ENCODE measurements at regions not wholly inside any gene's neighbourhood (a gene's known extent, or its start where the extent isn't known, plus 50 kb on each side); places are given as distances from the start of the nearest gene placed in this dataset.

DNA sequence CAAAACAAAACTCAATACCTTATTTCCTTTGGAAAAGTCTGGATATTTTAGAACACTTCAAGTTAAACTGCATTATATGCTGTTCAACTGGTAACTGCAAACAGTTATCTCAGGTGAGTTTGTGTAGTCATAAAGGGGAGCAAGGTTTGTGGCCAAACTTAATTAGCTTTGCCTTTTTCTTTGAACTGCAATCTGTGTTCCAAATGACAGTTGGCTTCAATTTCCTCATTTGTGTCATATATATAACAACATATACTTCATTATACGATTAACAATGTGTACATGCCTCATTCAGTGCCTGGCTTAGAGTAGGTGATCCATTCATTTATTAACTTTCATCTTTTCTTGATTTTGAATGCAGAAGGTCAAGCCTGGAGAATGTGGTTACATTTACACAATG, 55.8 kb downstream of the KCNE4 start:
- H3K9me3 ChIP-seq (ENCODE audit: control insufficient read depth, insufficient read depth, low read length), result no peaks in the 10 kb centered on the region
- POLR2A ChIA-PET, result no interaction called here
- TF ChIP-seq CTCF (IDR thresholded peaks at IDR 0.05; ENCODE audit: low read depth, low read length), result no peak
- H3K4me3 ChIP-seq (ENCODE audit: low read depth, low read length), result no peak overlapping the region
- no peak overlapping the region for H3K27ac ChIP-seq (ENCODE audit: low read depth, low read length)
- CTCF ChIA-PET, result no interaction called here
- no peaks in the 10 kb centered on the region for H3K27me3 ChIP-seq (ENCODE audit: control insufficient read depth, insufficient read depth, low read length)
- no peak for DNase-seq (ENCODE audit: low read depth, low spot score)

GRCh38 chr2:223108351-223109050, 56.5 kb downstream of the KCNE4 start:
- no peak overlapping the region for H3K4me3 ChIP-seq (ENCODE audit: low read depth, low read length)
- H3K9me3 ChIP-seq (ENCODE audit: control insufficient read depth, insufficient read depth, low read length), result no peaks in the 10 kb centered on the region
- TF ChIP-seq CTCF (IDR thresholded peaks at IDR 0.05; ENCODE audit: low read depth, low read length), result no peak
- H3K27me3 ChIP-seq (ENCODE audit: control insufficient read depth, insufficient read depth, low read length), result no peaks in the 10 kb centered on the region
- no peak overlapping the region for H3K27ac ChIP-seq (ENCODE audit: low read depth, low read length)
- ChIA-PET POLR2A (no interaction called here), CTCF (no interaction called here)
- DNase-seq (ENCODE audit: low read depth, low spot score), result no peak

DNA sequence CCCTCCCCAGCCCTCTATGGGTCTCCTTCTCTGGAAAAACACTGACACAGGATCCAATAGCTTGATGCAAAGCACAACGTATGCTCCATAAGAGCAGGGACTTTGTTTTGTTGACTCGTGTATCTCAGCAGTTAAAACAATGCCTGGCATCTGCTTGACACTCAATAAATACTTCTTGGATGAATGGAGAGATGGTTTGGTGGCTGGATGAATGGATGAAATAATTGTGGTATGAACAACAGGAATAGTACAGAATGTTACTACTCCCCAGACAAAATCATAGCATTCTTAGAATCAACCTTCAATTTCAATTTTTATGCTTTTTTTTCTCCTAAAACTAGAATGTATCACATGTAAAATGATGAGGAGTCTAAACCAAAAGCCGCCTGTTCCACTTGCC, 57.4 kb downstream of the KCNE4 start:
- CTCF ChIA-PET, result no interaction called here
- no peak overlapping the region for H3K27ac ChIP-seq (ENCODE audit: low read depth, low read length)

DNA sequence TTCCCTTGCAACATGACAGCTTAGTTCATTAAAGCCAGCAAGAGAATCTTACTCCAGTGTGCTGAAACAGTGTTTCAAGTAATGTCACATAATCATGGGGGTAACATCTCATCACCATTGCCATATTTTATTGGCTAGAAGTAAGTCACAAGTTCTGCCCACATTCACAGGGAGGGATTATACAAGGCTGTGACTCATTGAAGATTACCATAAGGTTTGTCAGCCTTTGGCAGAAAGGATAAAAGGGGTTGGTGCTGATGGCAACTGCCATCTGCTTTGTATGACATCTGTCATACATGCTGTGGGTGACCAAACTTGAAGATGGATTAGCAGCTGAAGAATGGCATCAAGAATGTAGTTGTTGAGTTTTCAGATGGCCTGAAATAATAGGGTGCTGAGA, 61.2 kb downstream of the KCNE4 start:
- no peak overlapping the region for H3K27ac ChIP-seq (ENCODE audit: low read depth, low read length)
- CTCF ChIA-PET, result no interaction called here
- H3K27me3 ChIP-seq (ENCODE audit: control insufficient read depth, insufficient read depth, low read length), result no peaks in the 10 kb centered on the region
- H3K9me3 ChIP-seq (ENCODE audit: control insufficient read depth, insufficient read depth, low read length), result no peaks in the 10 kb centered on the region
- DNase-seq (ENCODE audit: low read depth, low spot score), result no peak
- POLR2A ChIA-PET, result no interaction called here
- TF ChIP-seq CTCF (IDR thresholded peaks at IDR 0.05; ENCODE audit: low read depth, low read length), result no peak
- no peak overlapping the region for H3K4me3 ChIP-seq (ENCODE audit: low read depth, low read length)

More for the DNA sequence above, 57.4 kb downstream of the KCNE4 start:
- H3K27me3 ChIP-seq (ENCODE audit: control insufficient read depth, insufficient read depth, low read length), result no peaks in the 10 kb centered on the region
- no peak for DNase-seq (ENCODE audit: low read depth, low spot score)
- no peak for TF ChIP-seq CTCF (IDR thresholded peaks at IDR 0.05; ENCODE audit: low read depth, low read length)
- H3K9me3 ChIP-seq (ENCODE audit: control insufficient read depth, insufficient read depth, low read length), result no peaks in the 10 kb centered on the region
- H3K4me3 ChIP-seq (ENCODE audit: low read depth, low read length), result no peak overlapping the region
- POLR2A ChIA-PET, result no interaction called here

DNA sequence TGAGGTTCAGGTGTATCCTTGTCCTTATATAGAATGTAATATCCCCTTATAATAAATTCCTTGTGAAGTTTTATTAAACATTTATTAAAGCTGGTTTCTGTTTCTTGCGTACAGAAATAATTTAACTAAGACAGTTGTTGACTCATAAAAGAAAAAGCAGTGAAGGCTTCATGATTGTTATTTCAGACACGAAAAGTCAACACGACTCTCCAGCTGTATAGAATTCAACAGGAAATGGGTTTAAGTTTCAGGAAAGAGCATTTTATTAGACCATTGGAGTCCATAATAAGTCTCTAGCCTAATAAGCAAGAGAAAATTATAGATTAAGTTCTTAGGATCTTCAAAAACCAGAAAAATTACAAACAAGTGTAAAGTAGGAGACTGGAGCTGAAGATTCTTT, 62.2 kb downstream of the KCNE4 start:
- Histone ChIP-seq H3K27ac (ENCODE audit: low read depth, low read length) (no peak overlapping the region), H3K9me3 (ENCODE audit: control insufficient read depth, insufficient read depth, low read length) (no peaks in the 10 kb centered on the region), H3K4me3 (ENCODE audit: low read depth, low read length) (no peak overlapping the region), H3K27me3 (ENCODE audit: control insufficient read depth, insufficient read depth, low read length) (no peaks in the 10 kb centered on the region)
- CTCF ChIA-PET, result interaction anchor here (1.3 to 1.5 kb wide), 2 partner anchors 12 to 142 kb away, joined by 3 to 5 read pairs; no protein-coding TSS in a partner anchor
- DNase-seq (ENCODE audit: low read depth, low spot score), result no peak
- TF ChIP-seq CTCF (IDR thresholded peaks at IDR 0.05; ENCODE audit: low read depth, low read length), result no peak
- POLR2A ChIA-PET, result interaction anchor here (0.6 kb wide), 1 partner anchor 163 kb away, joined by 9 read pairs; no protein-coding TSS in a partner anchor

Data from AG04450 (cell line).